Neuron (in vitro differentiated cells): ENCODE measurements at regions not wholly inside any gene's neighbourhood (a gene's known extent, or its start where the extent isn't known, plus 50 kb on each side); places are given as distances from the start of the nearest gene placed in this dataset.

Experiments
- H2AFZ ChIP-seq: one replicate; pipeline ENCODE4 v1.6.1; 2013; ENCODE audit warnings: low read depth, mild to moderate bottlenecking, inconsistent platforms, low read length, moderate library complexity
- H3K27me3 ChIP-seq: one replicate; pipeline ENCODE4 v1.6.1; 2013; ENCODE audit warnings: low read length; ENCODE audit not compliant: insufficient read depth
- H3K36me3 ChIP-seq: one replicate; pipeline ENCODE4 v1.6.1; 2013; ENCODE audit warnings: low read length; ENCODE audit not compliant: insufficient read depth
- H3K4me1 ChIP-seq: one replicate; pipeline ENCODE4 v1.6.1; 2013; ENCODE audit warnings: low read length; ENCODE audit not compliant: insufficient read depth
- H3K4me3 ChIP-seq: 2 replicates; pipeline ENCODE4 v1.5.1; 2013; ENCODE audit warnings: mild to moderate bottlenecking, low read length, moderate library complexity
- H3K9me3 ChIP-seq: one replicate; pipeline ENCODE4 v1.6.1; 2013; ENCODE audit warnings: low read length

DNA sequence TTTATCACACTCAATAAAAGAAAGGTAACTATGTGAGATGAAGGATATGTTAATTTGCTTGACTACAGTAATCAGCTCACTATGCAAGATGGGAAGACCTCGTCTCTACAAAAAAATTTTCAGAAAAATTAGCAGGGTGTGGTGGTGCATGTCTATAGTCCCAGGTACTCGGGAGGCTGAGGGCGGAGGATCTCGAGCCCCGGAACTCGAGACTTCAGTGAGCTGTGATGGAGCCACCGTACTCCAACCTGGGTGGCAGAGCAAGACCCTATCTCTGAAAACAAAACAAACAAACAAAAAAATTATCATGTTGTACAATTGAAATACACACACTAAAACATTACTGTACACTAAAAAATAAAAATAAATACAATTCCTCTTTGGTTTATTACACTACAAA is 376.7 kb upstream of the KLHL1 start:
- H3K4me1 ChIP-seq, result no peaks in the 10 kb centered on the region
- H2AFZ ChIP-seq, result no peak overlapping the region
- no peaks in the 10 kb centered on the region for H3K9me3 ChIP-seq
- H3K27me3 ChIP-seq, result no peaks in the 10 kb centered on the region
- no peaks in the 10 kb centered on the region for H3K36me3 ChIP-seq
- no peak overlapping the region for H3K4me3 ChIP-seq

DNA sequence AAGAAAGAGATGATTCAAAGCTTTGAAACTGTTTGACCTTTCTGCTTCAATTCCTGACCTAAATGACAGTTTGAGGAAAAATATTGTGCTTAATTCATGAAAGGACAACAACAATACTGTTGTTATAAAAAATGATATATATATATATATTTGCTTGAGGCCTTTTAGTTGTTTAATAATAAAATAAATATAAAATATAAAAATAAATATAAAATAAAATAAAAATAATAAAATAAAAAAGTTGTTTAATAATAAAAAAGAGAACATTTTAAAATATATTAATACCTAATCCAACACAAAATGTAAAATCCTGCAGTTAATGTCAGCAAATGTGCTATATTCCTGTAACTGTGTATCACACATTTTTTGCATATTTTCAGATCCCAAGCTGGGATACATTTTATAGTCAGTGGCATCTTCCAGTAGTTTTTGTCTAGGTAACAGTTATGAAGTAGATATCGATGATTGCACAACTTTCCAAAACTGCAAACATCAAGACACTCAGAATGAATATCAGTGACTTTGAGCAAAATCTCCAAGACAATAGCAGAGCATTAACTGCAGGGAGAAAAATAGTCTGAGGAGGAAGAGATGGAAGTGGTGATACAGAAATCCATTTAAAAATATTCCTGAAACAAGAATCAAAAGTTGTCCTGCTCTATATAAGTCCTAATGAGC is 375.5 kb upstream of the KLHL1 start:
- no peak overlapping the region for H2AFZ ChIP-seq
- H3K27me3 ChIP-seq, result no peaks in the 10 kb centered on the region
- no peaks in the 10 kb centered on the region for H3K36me3 ChIP-seq
- no peak overlapping the region for H3K4me3 ChIP-seq
- no peaks in the 10 kb centered on the region for H3K4me1 ChIP-seq
- no peaks in the 10 kb centered on the region for H3K9me3 ChIP-seq

DNA sequence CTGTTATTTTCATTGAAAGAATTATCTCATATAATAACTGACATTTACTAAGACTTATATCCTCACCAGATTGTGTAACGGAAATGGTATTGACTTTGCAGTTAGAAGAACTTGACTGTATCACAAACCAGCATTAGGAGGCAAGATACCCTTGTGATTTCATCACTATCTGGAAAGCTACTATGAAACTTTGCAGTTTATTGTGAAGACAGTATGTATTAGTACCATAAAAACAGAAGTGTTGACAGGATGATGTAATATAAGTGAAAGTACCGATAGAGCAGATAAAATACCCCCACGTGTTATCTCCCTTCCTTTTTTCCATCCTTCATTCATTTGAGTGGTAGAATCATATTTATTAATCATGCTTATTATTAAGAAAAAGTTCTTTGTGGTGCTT is 365.7 kb upstream of the KLHL1 start:
- Histone ChIP-seq H3K9me3 (no peaks in the 10 kb centered on the region), H2AFZ (no peak overlapping the region), H3K36me3 (no peaks in the 10 kb centered on the region), H3K4me3 (no peak overlapping the region), H3K4me1 (no peaks in the 10 kb centered on the region), H3K27me3 (no peaks in the 10 kb centered on the region)

DNA sequence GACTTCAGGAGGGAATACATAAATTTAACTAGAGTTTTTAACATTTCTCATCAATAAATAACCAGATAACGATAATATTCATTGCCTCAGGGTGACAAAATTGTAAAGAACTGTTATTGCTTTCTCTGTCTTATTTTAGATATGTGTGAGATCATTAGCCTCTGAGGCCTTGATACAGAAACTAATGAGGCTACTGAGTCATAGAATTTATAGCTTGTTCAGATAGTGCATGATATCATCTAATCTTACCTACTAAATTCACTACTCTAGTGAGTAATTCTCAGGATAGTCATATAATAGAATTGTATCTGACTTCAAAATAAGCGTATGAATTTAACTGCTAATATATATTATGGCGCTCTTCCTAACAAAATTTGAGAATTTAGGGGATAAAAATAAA is 360.8 kb upstream of the KLHL1 start:
- Histone ChIP-seq H3K4me3 (no peak overlapping the region), H3K9me3 (no peaks in the 10 kb centered on the region), H3K36me3 (no peaks in the 10 kb centered on the region), H3K27me3 (no peaks in the 10 kb centered on the region), H3K4me1 (no peaks in the 10 kb centered on the region), H2AFZ (no peak overlapping the region)

DNA sequence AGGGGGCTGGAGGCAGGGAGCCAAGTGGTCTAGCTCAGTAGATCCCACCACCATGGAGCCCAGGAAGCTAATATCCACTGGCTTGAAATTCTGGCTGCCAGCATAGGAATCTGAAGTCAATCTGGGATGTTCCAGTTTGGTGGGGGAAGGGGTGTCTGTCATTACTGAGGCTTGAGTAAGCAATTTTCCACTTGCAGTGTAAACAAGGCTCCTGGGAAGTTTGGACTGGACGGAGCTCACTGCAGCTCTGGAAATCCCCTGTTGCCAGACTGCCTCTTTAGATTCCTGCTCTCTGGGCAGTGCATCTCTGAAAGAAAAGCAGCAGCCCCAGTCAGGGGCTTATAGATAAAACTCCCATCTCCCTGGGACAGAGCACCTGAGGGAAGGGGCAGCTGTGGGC is 349.2 kb upstream of the KLHL1 start:
- Histone ChIP-seq H3K4me3 (no peak overlapping the region), H3K36me3 (no peaks in the 10 kb centered on the region), H3K4me1 (no peaks in the 10 kb centered on the region), H2AFZ (no peak overlapping the region), H3K9me3 (no peaks in the 10 kb centered on the region), H3K27me3 (no peaks in the 10 kb centered on the region)

DNA sequence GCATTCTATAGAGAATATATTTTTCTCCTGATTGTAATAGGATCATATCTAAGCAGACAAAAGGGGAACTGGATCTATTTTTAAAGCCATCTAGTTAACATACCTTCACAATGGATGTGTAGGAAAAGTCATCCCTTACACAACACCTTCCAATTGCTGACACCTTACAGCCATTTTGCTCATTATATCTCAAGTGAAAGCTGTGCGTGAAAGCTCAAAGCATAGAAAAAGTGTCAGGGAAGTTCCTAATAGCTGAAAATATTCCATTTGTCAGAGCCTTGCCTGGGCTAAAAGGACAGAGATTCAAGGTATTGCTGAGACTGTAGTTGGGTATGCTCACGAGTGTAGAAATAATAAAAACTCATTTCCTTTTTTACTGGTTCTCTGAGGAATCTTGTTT is 340.6 kb upstream of the KLHL1 start:
- Histone ChIP-seq H3K4me3 (no peak overlapping the region), H2AFZ (no peak overlapping the region), H3K36me3 (no peaks in the 10 kb centered on the region), H3K27me3 (no peaks in the 10 kb centered on the region), H3K4me1 (peaks cover 4% of the 10 kb centered on the region), H3K9me3 (no peaks in the 10 kb centered on the region)

DNA sequence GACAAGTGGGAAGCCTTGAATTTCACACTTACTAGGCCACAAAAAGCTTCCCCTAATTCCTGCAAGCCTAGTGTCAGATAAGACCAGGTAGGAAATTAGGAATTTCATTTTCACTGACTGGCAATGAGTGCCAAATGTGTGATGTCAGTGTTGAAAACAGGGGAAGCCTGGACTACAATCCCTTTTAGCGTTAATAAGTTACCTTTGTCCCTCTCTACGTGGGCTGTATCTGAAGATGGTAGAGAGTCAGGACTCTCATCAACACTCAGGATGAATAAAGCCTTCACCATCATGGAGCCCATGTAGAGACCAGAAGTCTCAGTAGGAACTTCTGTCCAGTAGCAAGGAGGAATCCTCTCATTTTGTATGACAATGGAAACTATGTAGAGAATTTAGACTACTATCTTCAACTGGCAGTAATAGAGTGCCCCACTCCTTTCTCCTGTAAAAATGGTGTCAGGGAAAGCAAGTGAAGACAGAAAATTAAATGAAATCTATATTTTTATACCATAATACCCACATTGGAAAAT is 324.1 kb upstream of the KLHL1 start:
- H3K4me1 ChIP-seq, result peaks cover 2% of the 10 kb centered on the region
- no peaks in the 10 kb centered on the region for H3K27me3 ChIP-seq
- H3K9me3 ChIP-seq, result no peaks in the 10 kb centered on the region
- H3K36me3 ChIP-seq, result no peaks in the 10 kb centered on the region
- no peak overlapping the region for H2AFZ ChIP-seq
- H3K4me3 ChIP-seq, result no peak overlapping the region

DNA sequence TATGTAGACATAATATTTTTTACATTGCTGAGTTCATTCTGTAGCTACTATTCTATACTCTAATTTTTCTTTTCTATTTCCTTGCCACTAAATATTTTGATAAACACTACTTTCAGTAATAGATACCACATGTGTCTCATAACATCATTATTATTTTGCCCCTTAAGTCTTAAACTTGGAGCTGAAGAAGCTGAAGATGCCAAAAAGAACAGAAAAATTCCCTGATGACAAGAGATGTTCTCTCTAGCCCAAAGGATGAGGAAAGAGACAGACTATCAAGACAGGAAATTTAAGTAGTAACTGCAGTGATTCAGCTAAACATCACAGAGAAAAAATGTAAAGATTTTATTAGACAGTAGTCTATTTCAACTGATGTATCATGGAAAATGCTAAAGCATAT is 322.0 kb upstream of the KLHL1 start:
- Histone ChIP-seq H2AFZ (no peak overlapping the region), H3K36me3 (no peaks in the 10 kb centered on the region), H3K4me1 (peaks cover 2% of the 10 kb centered on the region), H3K9me3 (no peaks in the 10 kb centered on the region), H3K27me3 (no peaks in the 10 kb centered on the region), H3K4me3 (no peak overlapping the region)

DNA sequence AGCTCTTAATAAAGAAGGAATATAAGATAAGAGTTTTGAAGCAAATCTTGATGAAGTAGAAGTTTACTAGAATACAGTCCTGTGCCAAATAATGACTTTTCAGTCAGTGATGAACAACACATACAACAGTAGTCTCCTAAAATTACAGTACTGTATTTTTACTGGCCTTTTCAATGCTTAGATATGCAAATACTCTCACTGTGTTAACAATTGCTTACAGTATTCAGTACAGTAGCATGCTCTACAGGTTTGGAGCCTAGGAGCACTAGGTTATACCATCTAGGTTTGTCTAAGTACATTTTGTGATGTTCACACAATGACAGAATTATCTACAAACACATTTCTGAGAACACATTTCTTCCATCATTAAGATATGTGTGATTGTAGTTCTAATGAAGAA is 316.7 kb upstream of the KLHL1 start:
- Histone ChIP-seq H3K36me3 (no peaks in the 10 kb centered on the region), H3K9me3 (no peaks in the 10 kb centered on the region), H3K4me1 (no peaks in the 10 kb centered on the region), H2AFZ (no peak overlapping the region), H3K4me3 (no peak overlapping the region), H3K27me3 (no peaks in the 10 kb centered on the region)

DNA sequence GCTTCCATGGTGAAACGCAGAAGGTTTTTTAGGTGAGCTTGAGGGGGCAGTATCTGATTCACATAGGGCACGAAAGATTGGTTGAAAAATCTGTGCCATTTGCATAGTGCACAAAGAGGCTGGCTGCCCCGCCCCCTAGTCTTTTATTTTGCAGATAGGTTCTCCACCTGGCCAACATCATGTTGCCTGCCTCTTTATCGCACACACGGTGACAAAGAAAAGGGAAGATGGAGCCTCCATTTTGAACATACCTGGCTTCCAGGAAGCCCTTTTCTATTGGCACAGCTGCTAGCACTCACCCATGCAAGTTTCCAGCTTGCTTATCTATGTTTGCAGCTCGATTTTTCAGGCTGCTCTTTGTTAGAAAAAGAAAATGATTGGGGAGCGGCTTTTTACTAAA is 316.2 kb upstream of the KLHL1 start:
- Histone ChIP-seq H3K36me3 (no peaks in the 10 kb centered on the region), H3K4me3 (no peak overlapping the region), H3K4me1 (no peaks in the 10 kb centered on the region), H3K9me3 (no peaks in the 10 kb centered on the region), H3K27me3 (no peaks in the 10 kb centered on the region), H2AFZ (no peak overlapping the region)

DNA sequence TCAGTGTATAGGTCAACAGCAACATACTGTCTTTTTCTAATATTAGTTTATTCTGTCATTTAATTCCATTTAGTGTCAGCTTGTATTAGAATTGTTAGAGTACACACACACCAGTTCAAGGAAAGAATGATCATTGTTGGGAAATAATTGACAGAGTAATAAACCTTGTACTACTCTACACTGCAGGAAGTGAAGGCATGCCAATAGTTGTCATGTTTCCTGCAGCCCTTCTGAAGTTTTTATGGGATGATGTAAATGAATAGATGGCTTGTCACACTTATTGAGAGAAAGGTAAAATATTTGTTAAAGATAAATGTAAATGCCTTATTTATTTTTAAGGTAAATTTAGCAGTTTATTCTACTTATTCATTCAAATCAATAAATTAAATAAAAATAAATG is 306.9 kb upstream of the KLHL1 start:
- H3K36me3 ChIP-seq, result no peaks in the 10 kb centered on the region
- H3K4me3 ChIP-seq, result no peak overlapping the region
- H3K9me3 ChIP-seq, result no peaks in the 10 kb centered on the region
- H2AFZ ChIP-seq, result no peak overlapping the region
- H3K27me3 ChIP-seq, result no peaks in the 10 kb centered on the region
- H3K4me1 ChIP-seq, result no peaks in the 10 kb centered on the region

DNA sequence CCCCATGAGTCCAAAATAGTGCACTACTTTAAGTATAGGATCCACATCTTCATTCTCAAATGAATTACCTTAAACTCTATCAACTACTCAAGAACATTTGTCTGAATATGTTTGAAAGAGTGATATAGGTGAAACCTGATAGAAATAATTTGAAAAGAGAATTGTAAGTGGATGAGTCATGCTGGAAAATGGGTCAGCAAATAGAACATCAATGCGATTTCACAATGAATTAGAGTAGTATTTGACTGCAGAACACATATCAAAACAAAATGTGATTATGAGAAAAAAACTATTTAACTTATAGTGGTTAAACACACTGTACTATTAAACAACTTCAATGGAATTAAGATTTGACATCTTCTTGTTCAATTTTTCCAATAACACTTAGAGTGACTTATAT is 300.6 kb upstream of the KLHL1 start:
- Histone ChIP-seq H3K4me3 (no peak overlapping the region), H2AFZ (no peak overlapping the region), H3K36me3 (no peaks in the 10 kb centered on the region)

DNA sequence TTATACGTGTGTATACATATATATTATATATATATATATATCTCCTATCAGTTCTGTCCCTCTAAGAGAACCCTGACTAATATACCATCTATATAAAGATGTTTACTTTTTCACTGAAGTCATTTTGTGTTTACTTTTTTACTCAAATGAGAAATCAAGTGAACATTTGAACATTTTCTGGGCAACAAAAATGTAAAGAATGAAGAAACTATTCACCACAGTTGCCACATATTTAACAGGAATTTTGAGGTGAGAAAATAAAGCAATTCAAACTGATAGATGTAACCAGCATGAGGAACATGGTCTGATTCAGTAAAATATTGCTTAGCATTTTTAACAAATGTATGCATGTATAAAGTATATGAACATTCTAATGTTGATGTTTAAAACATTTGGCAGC is 299.2 kb upstream of the KLHL1 start:
- H3K9me3 ChIP-seq, result no peaks in the 10 kb centered on the region
- H3K4me3 ChIP-seq, result no peak overlapping the region
- H3K36me3 ChIP-seq, result no peaks in the 10 kb centered on the region
- no peak overlapping the region for H2AFZ ChIP-seq
- H3K4me1 ChIP-seq, result no peaks in the 10 kb centered on the region
- no peaks in the 10 kb centered on the region for H3K27me3 ChIP-seq

More for the DNA sequence above, 300.6 kb upstream of the KLHL1 start:
- Histone ChIP-seq H3K4me1 (no peaks in the 10 kb centered on the region), H3K9me3 (no peaks in the 10 kb centered on the region), H3K27me3 (no peaks in the 10 kb centered on the region)

DNA sequence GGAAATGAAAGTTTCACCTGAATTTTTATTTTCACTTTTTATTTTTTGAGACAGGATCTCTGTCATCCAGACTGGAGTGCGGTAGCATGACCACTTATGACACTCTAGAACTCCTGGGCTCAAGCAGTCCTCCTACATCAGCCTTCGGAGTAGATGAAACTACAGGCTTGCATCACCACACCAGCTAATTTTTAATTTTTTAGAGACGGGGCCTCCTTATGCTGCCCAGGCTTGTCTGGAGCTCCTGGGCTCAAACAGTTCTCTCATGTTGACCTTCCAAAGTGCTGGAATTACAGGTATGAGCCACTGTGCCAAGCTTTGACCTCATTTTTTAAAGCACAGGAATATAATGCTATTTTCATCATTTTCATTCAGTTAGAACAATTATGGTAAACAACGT is 297.0 kb upstream of the KLHL1 start:
- no peak overlapping the region for H3K4me3 ChIP-seq
- no peaks in the 10 kb centered on the region for H3K4me1 ChIP-seq
- H3K36me3 ChIP-seq, result no peaks in the 10 kb centered on the region
- no peaks in the 10 kb centered on the region for H3K9me3 ChIP-seq
- no peak overlapping the region for H2AFZ ChIP-seq
- H3K27me3 ChIP-seq, result no peaks in the 10 kb centered on the region
